SK-N-MC (cell line): ENCODE measurements at regions not wholly inside any gene's neighbourhood (a gene's known extent, or its start where the extent isn't known, plus 50 kb on each side); places are given as distances from the start of the nearest gene placed in this dataset.

Source experiments
- DNase-seq: peaks from one replicate; pipeline ENCODE4 v3.0.0-alpha.2; 2011; ENCODE audit warnings: low read depth, low spot score
- H3K27ac ChIP-seq: fragments of 200-600 bp; sonication (generic); 2 replicates; pipeline ENCODE4 v1.5.1; 2016; ENCODE audit warnings: mixed run types
- H3K36me3 ChIP-seq: fragments of 200-600 bp; sonication (generic); 2 replicates; pipeline ENCODE4 v1.6.1; 2017; ENCODE audit warnings: antibody characterized with exemption, low read length, mixed read lengths; ENCODE audit not compliant: insufficient read depth
- H3K4me3 ChIP-seq: fragments of 200-600 bp; sonication (generic); 2 replicates; pipeline ENCODE4 v1.5.1; 2016
- H3K9ac ChIP-seq: fragments of 200-600 bp; sonication (generic); 2 replicates; pipeline ENCODE4 v1.8.0; 2017; ENCODE audit warnings: mixed run types, mixed read lengths; ENCODE audit not compliant: insufficient read length
- H3K9me3 ChIP-seq: fragments of 200-600 bp; sonication (generic); 2 replicates; pipeline ENCODE4 v1.6.1; 2017; ENCODE audit warnings: low read depth, mild to moderate bottlenecking, antibody characterized with exemption, low read length, moderate library complexity, mixed read lengths
- EZH2 ChIP-seq: fragments of 200-600 bp; sonication (generic); IDR thresholded peaks from one replicate; pipeline ENCODE4 v1.6.1; 2017; ENCODE audit warnings: antibody characterized with exemption
- FOXP2 ChIP-seq: optimal IDR thresholded peaks from 2 replicates; pipeline ENCODE3; 2011; ENCODE audit warnings: mild to moderate bottlenecking, moderate library complexity; ENCODE audit not compliant: insufficient read depth; ENCODE audit errors: extremely low read length, control extremely low read depth
- POLR2AphosphoS5 ChIP-seq: IDR thresholded peaks from 2 replicates; pipeline ENCODE4 v1.6.1; 2012; ENCODE audit warnings: mild to moderate bottlenecking, low read depth, low read length, borderline replicate concordance

- H3K27ac ChIP-seq, result no peak overlapping the region
- H3K9me3 ChIP-seq, result no peaks in the 10 kb centered on the region; the same call in 1 of the 2 replicates
- TF ChIP-seq POLR2AphosphoS5 (no peak), FOXP2 (no peak), EZH2 (no peak)
- no peak for DNase-seq
- H3K9ac ChIP-seq, result no peak overlapping the region
- H3K36me3 ChIP-seq, result no peaks in the 10 kb centered on the region
- no peak overlapping the region for H3K4me3 ChIP-seq
Observed at GRCh38 chr20:39988991-39989390, 700.0 kb downstream of the MAFB start.

- DNase-seq, result no peak
- peak overlapping the region; percentile 63 for H3K9ac ChIP-seq
- peak overlapping the region; percentile 80 for H3K27ac ChIP-seq
- peak overlapping the region; percentile 14 for H3K4me3 ChIP-seq
- no peaks in the 10 kb centered on the region for H3K36me3 ChIP-seq
- no peaks in the 10 kb centered on the region; the same call in 1 of the 2 replicates for H3K9me3 ChIP-seq
- TF ChIP-seq FOXP2, result no peak
- no peak for TF ChIP-seq EZH2
- TF ChIP-seq POLR2AphosphoS5, result no peak
Observed at GRCh38 chr20:39986173-39986904, 702.7 kb downstream of the MAFB start.

GRCh38 chr20:39985271-39985827 lies 703.7 kb downstream of the MAFB start:
- Histone ChIP-seq H3K27ac (no peak overlapping the region), H3K4me3 (no peak overlapping the region), H3K9me3 (no peaks in the 10 kb centered on the region), H3K9ac (no peak overlapping the region), H3K36me3 (no peaks in the 10 kb centered on the region)
- no peak for TF ChIP-seq FOXP2
- TF ChIP-seq POLR2AphosphoS5, result no peak
- no peak for TF ChIP-seq EZH2
- no peak for DNase-seq

- H3K9ac ChIP-seq, result no peak overlapping the region
- DNase-seq, result no peak
- H3K36me3 ChIP-seq, result no peaks in the 10 kb centered on the region
- H3K27ac ChIP-seq, result no peak overlapping the region
- no peak overlapping the region for H3K4me3 ChIP-seq
- no peak for TF ChIP-seq POLR2AphosphoS5
- TF ChIP-seq EZH2, result no peak
- no peak for TF ChIP-seq FOXP2
- H3K9me3 ChIP-seq, result no peaks in the 10 kb centered on the region
Observed at GRCh38 chr20:39983655-39984054, 705.4 kb downstream of the MAFB start.

- H3K9ac ChIP-seq, result no peak overlapping the region
- no peak for DNase-seq
- H3K9me3 ChIP-seq, result no peaks in the 10 kb centered on the region
- no peak for TF ChIP-seq POLR2AphosphoS5
- no peak for TF ChIP-seq FOXP2
- no peak for TF ChIP-seq EZH2
- H3K4me3 ChIP-seq, result no peak overlapping the region
- no peaks in the 10 kb centered on the region for H3K36me3 ChIP-seq
- H3K27ac ChIP-seq, result no peak overlapping the region
Observed at GRCh38 chr20:39983183-39983582, 705.9 kb downstream of the MAFB start.

GRCh38 chr20:39974966-39975501 lies 714.0 kb downstream of the MAFB start:
- H3K36me3 ChIP-seq, result no peaks in the 10 kb centered on the region
- DNase-seq, result no peak
- no peak overlapping the region for H3K4me3 ChIP-seq
- TF ChIP-seq POLR2AphosphoS5, result no peak
- TF ChIP-seq EZH2, result no peak
- no peak for TF ChIP-seq FOXP2
- no peak overlapping the region for H3K9ac ChIP-seq
- no peak overlapping the region for H3K27ac ChIP-seq
- no peaks in the 10 kb centered on the region for H3K9me3 ChIP-seq

- no peaks in the 10 kb centered on the region for H3K9me3 ChIP-seq
- H3K36me3 ChIP-seq, result no peaks in the 10 kb centered on the region
- DNase-seq, result no peak
- no peak overlapping the region for H3K4me3 ChIP-seq
- H3K27ac ChIP-seq, result no peak overlapping the region
- TF ChIP-seq FOXP2 (no peak), EZH2 (no peak), POLR2AphosphoS5 (no peak)
- no peak overlapping the region for H3K9ac ChIP-seq
Observed at GRCh38 chr20:39968495-39968894, 720.5 kb downstream of the MAFB start.

- Histone ChIP-seq H3K9ac (no peak overlapping the region), H3K4me3 (no peak overlapping the region), H3K36me3 (no peaks in the 10 kb centered on the region), H3K27ac (no peak overlapping the region), H3K9me3 (no peaks in the 10 kb centered on the region)
- no peak for DNase-seq
- TF ChIP-seq EZH2 (no peak), POLR2AphosphoS5 (no peak), FOXP2 (no peak)
Observed at GRCh38 chr20:39967806-39968205, 721.2 kb downstream of the MAFB start.
